ENCODE measurements at regions not wholly inside any gene's neighbourhood (a gene's known extent, or its start where the extent isn't known, plus 50 kb on each side); places are given as distances from the start of the nearest gene placed in this dataset.

GRCh38 chr7:118517275-118517674 is 292.8 kb downstream of the ANKRD7 start:
- in situ Hi-C loops (cut with MboI; ENCODE audit: low sequenced_read_pairs) (no loop called here), dilution Hi-C loops (cut with HindIII; ENCODE audit: low sequenced_read_pairs, unreplicated experiment) (no loop called here), intact Hi-C loops (cut with micrococcal nuclease) (no loop called here)
- no peaks in the 10 kb centered on the region for H3K4me1 ChIP-seq (ENCODE audit: control insufficient read depth, insufficient read depth, low read length)
- WGBS, 2 experiments (ENCODE audit: extremely low coverage in 2 of 2, insufficient read length in 1 of 2): no CpG with 5 or more reads among the region's 1 CpG
- no peak overlapping the region for H3K4ac ChIP-seq (ENCODE audit: low read depth, low read length)
- no peak overlapping the region for H3K4me2 ChIP-seq (ENCODE audit: low read depth, low read length)
- H2AK5ac ChIP-seq (ENCODE audit: low read depth, low read length): no peak overlapping the region
- H4K91ac ChIP-seq (ENCODE audit: insufficient read depth, low read depth, low read length): no peak overlapping the region
- H2BK120ac ChIP-seq (ENCODE audit: low read depth, low read length): no peak overlapping the region
- no TSS peak for BruUV-seq (replicated peaks)
- H3K14ac ChIP-seq (replicated peaks; ENCODE audit: low read depth, low read length): no peak overlapping the region
- no peaks in the 10 kb centered on the region for H4K20me1 ChIP-seq (ENCODE audit: insufficient read depth, low read length)
- H3K9me3 ChIP-seq (ENCODE audit: control insufficient read depth, insufficient read depth, low read length): no peaks in the 10 kb centered on the region
- H3K9ac ChIP-seq (ENCODE audit: low read depth, low read length): no peak overlapping the region
- H3K9me1 ChIP-seq (ENCODE audit: insufficient read depth, low read length): no peaks in the 10 kb centered on the region
- no peak overlapping the region for H2BK15ac ChIP-seq (ENCODE audit: low read depth, low read length)
- no peak for TF ChIP-seq RCOR1 (IDR thresholded peaks at IDR 0.05; ENCODE audit: insufficient replicate concordance, low read length)
- no peak for TF ChIP-seq NFE2L2 (IDR thresholded peaks at IDR 0.05; ENCODE audit: low read depth, low read length)
- TF ChIP-seq CEBPB (IDR thresholded peaks at IDR 0.05; ENCODE audit: low read depth, low read length): no peak
- no peak for TF ChIP-seq RAD21 (IDR thresholded peaks at IDR 0.05; ENCODE audit: low read length)
- no peak for TF ChIP-seq CTCF (conservative IDR thresholded peaks at IDR 0.05; ENCODE audit: low read depth, low read length)
- no peak for TF ChIP-seq FOS (IDR thresholded peaks at IDR 0.05; ENCODE audit: low read depth, low read length)
- no peak for TF ChIP-seq MAZ (IDR thresholded peaks at IDR 0.05; ENCODE audit: borderline replicate concordance, low read depth, low read length)
- no peak for TF ChIP-seq ELK1 (IDR thresholded peaks at IDR 0.05; ENCODE audit: borderline replicate concordance, low read depth, low read length)
- TF ChIP-seq USF2 (IDR thresholded peaks at IDR 0.05; ENCODE audit: low read depth, low read length): no peak
- no peak for TF ChIP-seq MAFK (IDR thresholded peaks at IDR 0.05; ENCODE audit: low read depth, low read length)
- TF ChIP-seq SMC3 (IDR thresholded peaks at IDR 0.05; ENCODE audit: low read depth, low read length): no peak
- no peak for TF ChIP-seq POLR2A (IDR thresholded peaks at IDR 0.05; ENCODE audit: low read depth, low read length)
- TF ChIP-seq RFX5 (IDR thresholded peaks at IDR 0.05; ENCODE audit: low read depth, low read length): no peak
- TF ChIP-seq MXI1 (IDR thresholded peaks at IDR 0.05; ENCODE audit: borderline replicate concordance, low read depth, low read length): no peak
- H4K8ac ChIP-seq (ENCODE audit: low read depth in 2 of 2, low read length in 2 of 2): no peak overlapping the region
- no peak overlapping the region for H2BK20ac ChIP-seq (ENCODE audit: low read depth, low read length)
- no peak overlapping the region for H3K4me3 ChIP-seq (ENCODE audit: insufficient read depth, low read depth, low read length)
- H3K27me3 ChIP-seq (ENCODE audit: control insufficient read depth, insufficient read depth, low read length): no peaks in the 10 kb centered on the region
- no peak overlapping the region for H3K56ac ChIP-seq (ENCODE audit: extremely low read depth, insufficient read depth, low read length)
- ATAC-seq (ENCODE audit: low read depth) (no peak), DNase-seq (no peak)
- H2BK5ac ChIP-seq (ENCODE audit: low read depth, low read length, poor library complexity, severe bottlenecking): no peak overlapping the region
- no peak overlapping the region for H2AFZ ChIP-seq (replicated peaks; ENCODE audit: low read length, poor library complexity)
- H3K79me1 ChIP-seq (ENCODE audit: low read depth in 1 of 2, low read length in 2 of 2): no peaks in the 10 kb centered on the region
- no peak overlapping the region for H4K5ac ChIP-seq (ENCODE audit: low read depth, low read length)
- no peak overlapping the region for H3K18ac ChIP-seq (ENCODE audit: low read depth, low read length)
- ChIA-PET CTCF (no interaction called here), POLR2A (ENCODE audit: unreplicated experiment) (no interaction called here)
- no peak overlapping the region for H3K23ac ChIP-seq (ENCODE audit: low read depth, low read length)
- no peaks in the 10 kb centered on the region for H3K36me3 ChIP-seq (ENCODE audit: control insufficient read depth, insufficient read depth, low read length)
- H3K27ac ChIP-seq (ENCODE audit: insufficient read depth, low read length): no peak overlapping the region
- H2AK9ac ChIP-seq (replicated peaks; ENCODE audit: low read depth, low read length, poor library complexity): no peak overlapping the region

Measured in IMR-90 (cell line).